HUDEP-2 (cell line): ENCODE measurements at regions not wholly inside any gene's neighbourhood (a gene's known extent, or its start where the extent isn't known, plus 50 kb on each side); places are given as distances from the start of the nearest gene placed in this dataset.
"Not testable (repeated sequence)": the region's sequence is repeated elsewhere in the genome, so short reads cannot be mapped to it uniquely, and the experiment has no call there.

Experiments used
- DNase-seq, 76 experiments: peaks; one replicate each; lab custom pipeline; 2025; ENCODE audit not compliant: unreplicated experiment in 76 of 76; lab: John Stamatoyannopoulos, UW

DNA sequence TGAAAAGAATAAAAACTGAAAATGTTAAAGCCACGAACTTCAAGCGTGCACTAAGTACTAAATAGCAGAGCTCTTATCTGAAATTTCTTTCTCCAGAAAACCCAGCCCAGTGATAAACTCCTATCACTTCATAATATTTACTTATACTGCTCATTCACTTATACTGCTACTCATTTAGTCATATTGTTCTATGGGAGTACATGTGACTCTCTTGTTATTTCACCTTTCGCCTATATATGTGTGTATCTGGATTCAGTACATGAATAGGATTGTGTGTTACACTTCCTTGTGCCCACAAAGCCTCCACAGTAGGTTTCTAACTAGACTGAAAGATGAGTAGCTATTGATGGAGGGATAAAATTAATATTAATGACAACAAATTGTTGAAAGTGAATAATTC is 526.8 kb upstream of the GRAMD2B start:
- DNase-seq = no peak

- DNase-seq = no peak
Observed at GRCh38 chr5:125897089-125897488, 526.1 kb upstream of the GRAMD2B start.

- no peak for DNase-seq
Observed at GRCh38 chr5:125898851-125899405, 524.3 kb upstream of the GRAMD2B start.

GRCh38 chr5:125912028-125912427 is 511.2 kb upstream of the GRAMD2B start:
- no peak for DNase-seq

DNA sequence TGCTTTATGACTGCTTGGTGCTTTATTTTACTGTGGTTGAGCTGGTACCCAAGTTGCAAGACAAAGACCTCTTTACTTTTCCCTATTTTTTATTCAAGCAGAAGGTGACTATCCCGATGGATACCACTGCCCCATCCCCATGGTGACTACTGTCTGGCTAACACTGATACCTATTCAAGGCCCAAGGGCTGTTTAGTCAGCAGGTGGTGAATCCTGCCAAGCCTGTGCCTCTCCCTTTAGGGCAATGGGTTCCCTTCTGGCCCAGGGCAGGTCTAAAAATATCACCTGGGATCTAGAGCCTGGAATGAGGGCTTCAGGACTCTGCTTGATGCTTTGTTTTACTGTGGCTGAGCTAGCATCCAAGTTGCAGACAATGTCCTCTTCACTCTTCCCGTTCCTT is 510.0 kb upstream of the GRAMD2B start:
- no peak for DNase-seq

- DNase-seq = no peak
Observed at GRCh38 chr5:125914471-125914870, 508.7 kb upstream of the GRAMD2B start.

- DNase-seq = not testable (repeated sequence)
Observed at GRCh38 chr5:125923958-125924357, 499.3 kb upstream of the GRAMD2B start.

DNA sequence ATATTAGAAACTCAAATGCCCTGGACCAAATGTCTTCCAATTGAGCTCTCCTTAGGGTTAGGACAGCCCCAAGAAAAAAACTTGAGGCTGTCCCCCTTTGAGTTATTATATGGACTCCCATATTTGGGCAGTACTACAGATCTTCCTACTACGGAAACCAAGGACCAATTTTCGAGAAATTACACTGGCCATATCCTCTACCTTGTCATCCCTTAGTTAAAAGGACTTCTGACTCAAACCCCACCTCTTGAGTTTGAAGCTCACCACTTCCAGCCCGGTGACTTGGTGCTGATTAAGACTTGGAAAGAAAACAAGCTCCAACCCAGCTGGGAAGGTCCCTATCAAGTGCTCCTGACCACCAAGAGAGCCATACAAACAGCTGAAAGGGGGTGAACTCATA is 497.0 kb upstream of the GRAMD2B start:
- no peak for DNase-seq

DNA sequence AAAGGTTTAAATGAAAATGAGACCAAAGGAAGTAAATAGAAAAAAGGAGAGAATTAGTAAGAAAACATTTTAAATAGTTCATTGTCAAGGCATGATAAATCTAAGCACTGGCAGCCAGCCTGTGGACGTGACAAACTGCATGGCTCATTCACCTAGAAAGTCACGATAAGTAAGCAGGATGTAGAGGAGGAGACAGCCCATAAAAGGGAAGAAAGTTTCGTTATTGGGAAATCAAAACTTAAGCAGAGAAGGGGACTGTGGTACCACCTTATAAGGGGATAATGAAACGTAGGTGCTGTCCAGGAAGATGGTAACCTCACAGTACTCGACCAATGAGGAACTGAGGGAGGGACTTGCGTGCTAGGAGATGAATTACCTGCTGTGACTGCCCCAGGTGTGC is 494.5 kb upstream of the GRAMD2B start:
- no peak for DNase-seq

GRCh38 chr5:125950012-125950615 is 473.1 kb upstream of the GRAMD2B start:
- no peak for DNase-seq

- no peak for DNase-seq
Observed at GRCh38 chr5:125961150-125961549, 462.1 kb upstream of the GRAMD2B start.

DNA sequence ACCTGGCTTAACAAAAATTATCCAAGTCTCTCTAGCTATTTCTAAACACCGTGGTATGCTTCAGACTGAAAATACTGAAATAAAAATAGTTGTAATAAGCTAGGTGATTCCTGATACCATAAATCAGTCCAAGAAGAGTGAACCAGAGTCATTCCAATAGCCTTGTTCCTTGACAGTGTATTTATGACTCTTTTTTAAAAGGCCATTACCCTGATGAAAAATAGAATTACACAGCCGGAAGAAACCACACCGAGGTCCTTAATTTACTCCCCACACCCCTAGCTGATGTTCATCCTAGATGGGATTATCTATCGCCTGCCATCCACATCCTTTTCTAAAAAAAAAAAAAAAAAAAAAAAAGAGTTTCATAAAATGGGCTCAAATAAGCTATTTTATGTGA is 457.6 kb upstream of the GRAMD2B start:
- DNase-seq = no peak

- DNase-seq = no peak
Observed at GRCh38 chr5:125967576-125967975, 455.6 kb upstream of the GRAMD2B start.

DNA sequence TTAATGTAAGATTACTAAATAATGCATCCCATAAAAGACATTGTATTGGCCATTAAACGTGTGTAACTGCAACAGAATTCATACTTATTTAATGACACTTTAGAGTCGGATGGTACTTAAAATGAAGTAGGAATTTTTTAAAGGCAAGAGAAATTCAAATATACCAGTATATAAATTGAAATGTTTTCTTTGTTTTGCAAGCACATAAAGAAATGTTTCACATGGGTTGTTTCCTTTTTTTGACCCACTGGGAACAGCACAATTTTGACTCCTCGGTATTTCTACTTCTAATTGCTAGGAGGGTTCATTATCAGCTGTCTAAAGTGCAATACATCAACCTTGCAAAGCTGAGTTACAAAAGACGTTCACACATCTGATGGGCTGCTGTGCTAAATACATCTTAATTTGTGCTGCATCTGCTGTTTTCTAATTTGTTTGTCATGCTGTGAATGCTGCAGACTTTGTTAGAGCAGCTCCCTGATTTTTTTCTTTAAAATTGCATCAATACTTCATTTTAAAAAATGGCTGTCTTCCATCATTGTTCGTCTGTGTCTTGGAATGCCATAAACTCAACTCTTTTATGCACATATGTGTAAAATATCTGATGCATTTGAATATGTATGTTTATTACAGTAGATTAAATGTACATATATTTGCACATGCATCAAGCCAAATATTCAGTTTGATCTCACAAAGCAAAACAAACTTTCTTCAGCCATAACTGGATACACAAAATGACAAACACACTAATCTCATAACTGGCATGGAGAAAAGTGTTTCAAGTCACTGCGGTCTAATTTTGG is 454.0 kb upstream of the GRAMD2B start:
- DNase-seq = no peak

- DNase-seq = no peak
Observed at GRCh38 chr5:125969814-125970171, 453.4 kb upstream of the GRAMD2B start.

DNA sequence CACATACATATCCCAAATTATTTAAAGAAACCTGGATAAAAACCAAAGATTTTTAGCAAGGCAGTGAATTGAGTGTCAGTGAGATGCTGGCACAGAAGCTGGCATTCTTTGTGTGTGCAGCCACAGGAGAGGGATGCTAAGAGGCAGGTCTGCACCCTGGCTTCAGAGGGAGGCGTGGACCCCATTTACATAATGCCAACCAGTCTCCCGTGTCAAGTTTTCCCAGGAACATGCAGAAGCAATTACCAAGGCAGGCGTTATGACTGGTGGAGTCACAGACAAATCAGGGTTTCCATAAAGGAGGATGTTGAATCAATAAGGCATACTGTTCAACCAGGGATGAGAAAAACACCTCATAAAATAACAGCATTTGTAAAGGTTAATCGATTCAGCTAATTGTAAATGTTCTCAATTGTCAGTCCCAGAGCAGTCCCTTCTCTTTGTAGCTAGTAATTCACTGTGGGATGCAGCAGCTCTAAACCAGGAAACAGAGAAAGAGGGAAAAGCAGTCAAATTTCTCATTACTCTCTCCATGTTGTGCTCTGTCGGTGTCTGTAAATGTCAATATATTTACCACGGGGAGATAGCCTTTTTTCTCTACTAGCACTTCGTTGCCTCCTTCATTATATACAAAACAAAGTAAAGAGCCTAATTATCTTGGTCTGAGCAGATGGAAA is 452.4 kb upstream of the GRAMD2B start:
- no peak for DNase-seq

DNA sequence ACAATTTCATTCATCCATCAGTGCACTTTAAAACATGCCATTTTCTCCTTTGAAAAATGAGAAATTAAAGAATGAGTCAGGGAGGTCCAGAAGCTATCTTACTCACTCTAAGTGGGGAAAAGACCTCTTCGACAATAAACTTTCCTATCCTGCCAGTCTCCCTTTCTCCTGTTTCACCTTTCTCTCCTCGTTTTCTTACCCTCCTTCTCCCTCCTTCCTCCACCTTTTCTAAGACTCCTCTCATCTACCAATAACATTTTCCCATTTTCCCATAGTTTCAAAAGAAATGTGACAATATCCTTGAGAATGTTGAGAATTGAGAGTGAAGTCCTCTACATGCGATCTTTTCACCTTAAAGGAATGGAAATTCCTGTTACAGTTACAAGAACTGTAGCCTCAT is 450.5 kb upstream of the GRAMD2B start:
- no peak for DNase-seq

- DNase-seq = no peak
Observed at GRCh38 chr5:125974679-125975078, 448.5 kb upstream of the GRAMD2B start.

GRCh38 chr5:125976421-125977000 is 446.7 kb upstream of the GRAMD2B start:
- no peak for DNase-seq

DNA sequence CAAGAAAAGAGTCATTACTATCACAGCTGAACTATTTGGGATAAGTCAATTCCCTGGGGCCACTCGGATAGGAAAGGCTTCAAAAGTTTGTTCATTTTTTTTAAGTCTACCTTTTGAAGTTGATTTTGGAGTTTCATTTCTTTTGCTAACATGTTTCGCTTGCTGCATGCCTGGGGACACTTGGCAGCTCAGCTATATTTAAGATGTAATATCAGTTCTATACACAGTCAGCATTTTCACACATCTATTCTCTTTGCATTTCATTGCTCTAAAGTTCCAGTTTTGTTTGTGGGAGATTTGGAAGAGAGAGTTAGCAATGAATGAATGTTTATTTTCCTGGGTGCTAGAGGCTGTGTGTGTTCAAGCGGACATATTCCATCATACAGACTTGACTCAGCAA is 445.2 kb upstream of the GRAMD2B start:
- DNase-seq = no peak

DNA sequence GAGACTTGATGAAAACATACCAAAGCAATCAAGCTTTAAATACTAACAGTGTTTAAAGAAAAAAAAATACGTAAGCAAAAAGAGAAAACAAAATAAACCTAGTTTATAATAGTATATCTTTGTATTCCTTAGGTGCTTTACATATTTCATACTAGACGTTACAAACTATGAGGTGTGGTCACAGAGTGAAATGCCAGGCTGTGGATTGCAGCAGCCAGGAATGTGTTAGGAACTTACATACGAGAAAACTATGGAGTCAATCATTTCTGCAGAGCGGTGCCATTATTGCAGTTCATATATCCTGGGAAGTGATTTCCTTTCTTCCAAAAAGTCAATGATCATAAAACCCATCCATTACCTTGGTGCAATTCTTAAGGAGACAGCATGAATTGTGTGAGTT is 443.6 kb upstream of the GRAMD2B start:
- no peak for DNase-seq
